Fibroblast of lung (primary cell): ENCODE measurements at regions not wholly inside any gene's neighbourhood (a gene's known extent, or its start where the extent isn't known, plus 50 kb on each side); places are given as distances from the start of the nearest gene placed in this dataset.
"Not testable (repeated sequence)": the region's sequence is repeated elsewhere in the genome, so short reads cannot be mapped to it uniquely, and the experiment has no call there.

Source experiments
- DNase-seq, 2 donors: peaks; one replicate each; pipeline versions ENCODE4 v3.0.0 to v3.0.0-alpha.2; 2010; ENCODE audit warnings: low read depth in 2 of 2
- H2AFZ ChIP-seq: 2 replicates; pipeline ENCODE4 v1.5.1; 2012; ENCODE audit warnings: low read length, control low read depth, inconsistent platforms
- H3K27ac ChIP-seq: 2 replicates; pipeline ENCODE4 v1.5.1; 2011; ENCODE audit warnings: low read length, control low read depth; ENCODE audit not compliant: insufficient read depth
- H3K27me3 ChIP-seq: 2 replicates; pipeline ENCODE4 v1.5.1; 2011; ENCODE audit warnings: mild to moderate bottlenecking, low read length; ENCODE audit not compliant: control insufficient read depth, insufficient read depth
- H3K36me3 ChIP-seq: 2 replicates; pipeline ENCODE4 v1.5.1; 2011; ENCODE audit warnings: low read length; ENCODE audit not compliant: control insufficient read depth, insufficient read depth
- H3K4me1 ChIP-seq: 2 replicates; pipeline ENCODE4 v1.5.1; 2011; ENCODE audit warnings: low read length; ENCODE audit not compliant: control insufficient read depth, insufficient read depth; ENCODE audit errors: extremely low read depth
- H3K4me2 ChIP-seq: 2 replicates; pipeline ENCODE4 v1.5.1; 2011; ENCODE audit warnings: low read length, control low read depth; ENCODE audit not compliant: insufficient read depth; ENCODE audit errors: extremely low read depth
- H3K4me3 ChIP-seq, 4 experiments: fragments of 200-600 bp in 1 of 4; sonication (generic) in 1 of 4; replicated peaks in 1 of 4; 2 replicates each; pipeline ENCODE4 v1.5.1; 2011 to 2016; ENCODE audit warnings: low read length in 4 of 4, low read depth in 3 of 4, mild to moderate bottlenecking in 3 of 4, control low read depth in 2 of 4, inconsistent platforms in 1 of 4, mixed read lengths in 1 of 4; ENCODE audit not compliant: insufficient read depth in 1 of 4; ENCODE audit errors: control extremely low read depth in 1 of 4
- H3K79me2 ChIP-seq: 2 replicates; pipeline ENCODE4 v1.5.1; 2012; ENCODE audit warnings: mild to moderate bottlenecking, low read length, inconsistent platforms; ENCODE audit not compliant: control insufficient read depth, insufficient read depth
- H3K9ac ChIP-seq: 2 replicates; pipeline ENCODE4 v1.5.1; 2011; ENCODE audit warnings: mild to moderate bottlenecking, low read length, control low read depth; ENCODE audit not compliant: insufficient read depth
- H3K9me3 ChIP-seq: 2 replicates; pipeline ENCODE4 v1.5.1; 2012; ENCODE audit warnings: low read depth, low read length; ENCODE audit not compliant: control insufficient read depth, insufficient read depth
- H4K20me1 ChIP-seq: 2 replicates; pipeline ENCODE4 v1.5.1; 2011; ENCODE audit warnings: low read length; ENCODE audit not compliant: control insufficient read depth, insufficient read depth; ENCODE audit errors: extremely low read depth
- EZH2 ChIP-seq: IDR thresholded peaks from 2 replicates; pipeline ENCODE4 v1.5.1; 2012; ENCODE audit warnings: low read length, control low read depth, mild to moderate bottlenecking; ENCODE audit errors: missing control alignments
- TF ChIP-seq, protein P1 (sequence below), 2 donors: IDR thresholded peaks in 1 of 2; conservative IDR thresholded peaks in 1 of 2; 1 replicate in 1 of 2; 2 replicates in 1 of 2; pipeline ENCODE4 v1.5.1; 2011 to 2012; ENCODE audit warnings: low read length in 2 of 2, control low read depth in 1 of 2, inconsistent platforms in 1 of 2, low read depth in 1 of 2, mild to moderate bottlenecking in 1 of 2

DNA sequence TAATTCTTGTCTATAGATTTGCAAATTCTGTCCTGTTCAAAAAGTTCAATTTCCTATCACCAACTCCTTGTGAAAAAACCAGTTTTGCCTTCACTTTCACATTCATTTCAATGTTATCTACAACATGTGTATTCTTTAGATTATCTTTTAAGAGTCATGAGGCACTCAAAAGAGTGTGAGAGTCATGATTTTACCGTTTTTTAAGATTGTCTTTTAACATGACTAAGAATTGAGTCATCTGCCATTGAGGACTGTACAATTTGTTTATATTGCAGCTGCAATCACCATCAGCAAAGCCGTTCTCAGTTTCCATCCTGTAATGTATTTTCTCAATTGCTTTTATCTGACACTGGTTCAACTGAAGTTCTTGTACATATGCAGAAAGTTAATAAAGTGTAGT is 275.8 kb downstream of the LNPK start:
- Histone ChIP-seq H3K27ac (no peak overlapping the region), H3K9ac (no peak overlapping the region), H3K79me2 (no peaks in the 10 kb centered on the region), H3K27me3 (no peaks in the 10 kb centered on the region), H3K4me3 (no peak overlapping the region), H3K4me2 (peak overlapping the region; percentile 29), H3K4me1 (no peaks in the 10 kb centered on the region), H2AFZ (no peak overlapping the region), H4K20me1 (no peaks in the 10 kb centered on the region), H3K9me3 (no peaks in the 10 kb centered on the region), H3K36me3 (no peaks in the 10 kb centered on the region)
- no peak for TF ChIP-seq EZH2
- TF ChIP-seq, protein P1, sequence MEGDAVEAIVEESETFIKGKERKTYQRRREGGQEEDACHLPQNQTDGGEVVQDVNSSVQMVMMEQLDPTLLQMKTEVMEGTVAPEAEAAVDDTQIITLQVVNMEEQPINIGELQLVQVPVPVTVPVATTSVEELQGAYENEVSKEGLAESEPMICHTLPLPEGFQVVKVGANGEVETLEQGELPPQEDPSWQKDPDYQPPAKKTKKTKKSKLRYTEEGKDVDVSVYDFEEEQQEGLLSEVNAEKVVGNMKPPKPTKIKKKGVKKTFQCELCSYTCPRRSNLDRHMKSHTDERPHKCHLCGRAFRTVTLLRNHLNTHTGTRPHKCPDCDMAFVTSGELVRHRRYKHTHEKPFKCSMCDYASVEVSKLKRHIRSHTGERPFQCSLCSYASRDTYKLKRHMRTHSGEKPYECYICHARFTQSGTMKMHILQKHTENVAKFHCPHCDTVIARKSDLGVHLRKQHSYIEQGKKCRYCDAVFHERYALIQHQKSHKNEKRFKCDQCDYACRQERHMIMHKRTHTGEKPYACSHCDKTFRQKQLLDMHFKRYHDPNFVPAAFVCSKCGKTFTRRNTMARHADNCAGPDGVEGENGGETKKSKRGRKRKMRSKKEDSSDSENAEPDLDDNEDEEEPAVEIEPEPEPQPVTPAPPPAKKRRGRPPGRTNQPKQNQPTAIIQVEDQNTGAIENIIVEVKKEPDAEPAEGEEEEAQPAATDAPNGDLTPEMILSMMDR (conservative IDR thresholded peaks at IDR 0.05 in 1 of 2, IDR thresholded peaks at IDR 0.05 in 1 of 2; ENCODE audit: low read depth in 1 of 2, low read length in 2 of 2), result no peak
- DNase-seq, result peak; percentile 73 to 79

DNA sequence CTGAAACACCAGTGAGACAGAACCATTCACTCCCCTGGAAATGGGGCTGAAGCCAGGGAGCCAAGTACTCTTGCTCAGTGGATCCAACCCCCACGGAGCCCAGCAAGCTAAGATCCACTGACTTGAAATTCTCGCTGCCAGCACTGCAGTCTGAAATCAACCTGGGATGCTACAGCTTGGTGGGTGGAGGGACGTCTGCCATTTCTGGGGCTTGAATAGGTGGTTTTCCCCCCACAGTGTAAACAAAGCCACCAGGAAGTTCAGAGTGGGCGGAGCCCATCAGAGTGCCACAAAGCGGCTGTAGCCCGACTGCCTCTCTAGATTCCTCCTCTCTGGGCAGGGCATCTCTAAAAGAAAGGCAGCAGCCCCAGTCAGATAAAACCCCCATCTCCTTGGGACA is 292.8 kb downstream of the LNPK start:
- no peak for DNase-seq
- Histone ChIP-seq H3K79me2 (no peaks in the 10 kb centered on the region), H4K20me1 (no peaks in the 10 kb centered on the region), H3K9ac (no peak overlapping the region), H2AFZ (no peak overlapping the region), H3K27ac (no peak overlapping the region), H3K4me2 (no peak overlapping the region), H3K9me3 (no peaks in the 10 kb centered on the region), H3K4me3 (no peak overlapping the region), H3K27me3 (no peaks in the 10 kb centered on the region), H3K4me1 (no peaks in the 10 kb centered on the region), H3K36me3 (no peaks in the 10 kb centered on the region)
- TF ChIP-seq EZH2, result no peak
- TF ChIP-seq, protein P1 (conservative IDR thresholded peaks at IDR 0.05 in 1 of 2, IDR thresholded peaks at IDR 0.05 in 1 of 2; ENCODE audit: low read depth in 1 of 2, low read length in 2 of 2), result no peak

DNA sequence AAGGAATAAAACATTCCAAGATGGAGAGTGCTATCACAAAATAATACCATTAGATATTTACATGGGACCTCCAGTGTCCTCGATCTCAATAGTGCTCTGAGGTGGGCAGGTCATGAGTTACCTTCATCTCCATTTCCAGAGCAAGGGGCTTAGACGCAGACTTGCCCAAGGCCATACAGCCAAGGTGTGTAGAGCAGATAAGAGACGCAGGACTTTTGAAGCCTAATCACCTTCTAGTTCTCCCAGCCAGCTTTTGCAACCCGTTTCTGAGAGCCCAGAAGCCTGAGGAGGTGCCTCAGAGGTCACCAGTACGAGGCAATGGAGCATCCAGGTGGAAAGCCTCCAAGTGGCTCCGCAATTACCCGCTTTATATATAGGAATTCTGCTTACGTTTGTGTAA is 294.7 kb downstream of the LNPK start:
- H3K4me1 ChIP-seq, result no peaks in the 10 kb centered on the region

DNA sequence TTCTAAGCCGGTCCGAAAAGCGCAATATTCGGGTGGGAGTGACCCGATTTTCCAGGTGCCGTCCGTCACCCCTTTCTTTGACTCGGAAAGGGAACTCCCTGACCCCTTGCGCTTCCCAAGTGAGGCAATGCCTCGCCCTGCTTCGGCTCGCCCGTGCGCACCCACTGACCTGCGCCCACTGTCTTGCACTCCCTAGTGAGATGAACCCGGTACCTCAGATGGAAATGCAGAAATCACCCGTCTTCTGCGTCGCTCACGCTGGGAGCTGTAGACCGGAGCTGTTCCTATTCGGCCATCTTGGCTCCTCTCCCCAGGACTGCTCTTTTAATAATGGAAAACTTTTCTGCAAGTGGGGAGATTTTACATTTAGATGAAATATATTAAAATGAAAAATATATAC is 297.5 kb downstream of the LNPK start:
- not testable (repeated sequence) for H3K27me3 ChIP-seq, H3K27ac ChIP-seq, H3K4me1 ChIP-seq, H3K4me2 ChIP-seq, H3K9me3 ChIP-seq, H3K9ac ChIP-seq, DNase-seq, H2AFZ ChIP-seq, H3K4me3 ChIP-seq, H4K20me1 ChIP-seq, H3K79me2 ChIP-seq, H3K36me3 ChIP-seq

More for the DNA sequence above, 294.7 kb downstream of the LNPK start:
- H3K4me3 ChIP-seq, result no peak overlapping the region
- H3K4me2 ChIP-seq, result no peak overlapping the region
- no peaks in the 10 kb centered on the region for H4K20me1 ChIP-seq
- H3K9me3 ChIP-seq, result no peaks in the 10 kb centered on the region
- no peaks in the 10 kb centered on the region for H3K36me3 ChIP-seq
- H3K9ac ChIP-seq, result no peak overlapping the region
- no peak for TF ChIP-seq EZH2
- H2AFZ ChIP-seq, result no peak overlapping the region
- no peaks in the 10 kb centered on the region for H3K79me2 ChIP-seq
- no peak for DNase-seq
- no peak overlapping the region for H3K27ac ChIP-seq
- H3K27me3 ChIP-seq, result no peaks in the 10 kb centered on the region
